Globus pallidus (tissue), 1 donor: ENCODE measurements at regions not wholly inside any gene's neighbourhood (a gene's known extent, or its start where the extent isn't known, plus 50 kb on each side); places are given as distances from the start of the nearest gene placed in this dataset.

Experiments used
- DNase-seq: peaks from one replicate; pipeline ENCODE4 v3.0.0-alpha.2; 2015; ENCODE audit warnings: low spot score

GRCh38 chr20:50393990-50394561 lies 116.1 kb upstream of the PTPN1 start:
- no peak for DNase-seq

GRCh38 chr20:50394569-50394968 lies 115.6 kb upstream of the PTPN1 start:
- DNase-seq = no peak

GRCh38 chr20:50395251-50395729 lies 114.9 kb upstream of the PTPN1 start:
- DNase-seq = no peak

- no peak for DNase-seq
These were observed 114.2 kb upstream of the PTPN1 start for GRCh38 chr20:50395914-50396488.

GRCh38 chr20:50396623-50397022 lies 113.6 kb upstream of the PTPN1 start:
- DNase-seq = no peak

DNA sequence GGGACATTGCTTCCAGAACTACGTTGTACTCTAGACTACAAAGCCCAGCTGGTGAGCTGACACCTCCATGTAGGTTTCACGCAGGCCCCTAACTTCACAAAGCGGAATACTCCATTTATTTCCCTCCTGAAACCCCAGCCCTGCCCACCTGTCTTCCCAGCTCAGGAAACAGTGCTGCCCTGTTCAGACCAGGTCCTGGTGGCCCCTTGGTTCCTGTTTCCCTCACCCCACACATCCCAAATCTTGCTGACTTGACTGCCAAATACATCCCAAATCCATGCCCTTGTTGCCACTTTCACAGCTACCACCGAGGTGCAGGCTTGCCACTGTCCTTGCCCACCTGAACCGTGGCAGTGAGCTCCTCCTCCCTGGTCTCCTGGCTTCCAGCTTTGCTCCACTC lies 113.1 kb upstream of the PTPN1 start:
- no peak for DNase-seq

- no peak for DNase-seq
These were observed 112.1 kb upstream of the PTPN1 start for GRCh38 chr20:50398064-50398463.

GRCh38 chr20:50398471-50398820 lies 111.7 kb upstream of the PTPN1 start:
- DNase-seq = no peak

DNA sequence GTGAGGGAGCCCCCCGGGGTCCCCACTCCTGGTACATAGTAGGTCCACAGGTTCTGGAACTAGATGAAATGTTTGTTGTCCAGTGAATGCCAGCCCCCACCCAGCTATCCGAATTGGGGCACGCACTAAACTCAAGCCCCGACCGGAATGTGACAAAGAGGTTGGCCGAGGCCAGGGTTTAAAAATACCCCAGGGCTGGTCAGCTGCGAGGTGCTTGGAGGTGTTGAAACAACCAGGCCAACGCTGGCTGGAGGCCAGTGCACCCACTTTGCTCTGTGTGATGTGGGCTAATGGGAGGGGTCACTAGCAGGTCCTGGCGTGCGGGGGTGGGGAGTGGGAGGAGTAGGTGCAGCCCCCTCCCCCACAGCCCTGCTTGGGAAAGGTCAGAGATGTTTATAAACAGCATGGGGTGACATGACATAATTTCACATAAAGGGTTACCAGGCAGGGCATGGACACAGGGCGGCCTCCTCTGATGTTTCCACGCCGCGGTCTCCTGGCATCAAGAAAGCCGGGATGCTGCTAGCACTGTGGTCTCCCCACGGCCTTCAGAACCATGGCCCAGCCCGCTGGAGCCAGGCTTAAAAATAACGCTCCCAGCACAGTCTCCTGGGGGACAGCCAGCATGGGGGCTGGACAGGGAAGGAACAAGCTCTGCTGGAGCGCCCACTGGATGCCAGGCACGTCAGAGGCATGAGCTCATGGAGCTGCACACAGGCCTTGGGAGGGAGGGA lies 111.2 kb upstream of the PTPN1 start:
- peak; percentile 41 for DNase-seq

DNA sequence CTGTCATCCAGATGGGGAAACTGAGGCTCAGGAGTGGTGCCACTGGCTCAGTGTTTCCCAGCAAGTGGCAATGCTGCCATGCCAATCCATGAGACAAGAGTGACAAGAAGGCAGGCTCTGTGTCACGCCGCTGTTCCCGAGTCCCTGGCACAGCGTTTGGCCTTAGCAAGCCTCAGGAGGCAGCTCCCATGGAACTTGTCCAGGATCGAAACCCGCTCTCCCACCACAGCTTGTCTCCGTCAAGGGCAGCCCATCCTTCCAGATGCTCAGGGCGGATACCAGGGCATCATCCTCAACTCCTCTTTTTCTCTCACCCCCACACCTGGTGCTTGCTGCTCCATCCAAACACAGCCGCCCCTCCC lies 110.6 kb upstream of the PTPN1 start:
- DNase-seq = no peak

DNA sequence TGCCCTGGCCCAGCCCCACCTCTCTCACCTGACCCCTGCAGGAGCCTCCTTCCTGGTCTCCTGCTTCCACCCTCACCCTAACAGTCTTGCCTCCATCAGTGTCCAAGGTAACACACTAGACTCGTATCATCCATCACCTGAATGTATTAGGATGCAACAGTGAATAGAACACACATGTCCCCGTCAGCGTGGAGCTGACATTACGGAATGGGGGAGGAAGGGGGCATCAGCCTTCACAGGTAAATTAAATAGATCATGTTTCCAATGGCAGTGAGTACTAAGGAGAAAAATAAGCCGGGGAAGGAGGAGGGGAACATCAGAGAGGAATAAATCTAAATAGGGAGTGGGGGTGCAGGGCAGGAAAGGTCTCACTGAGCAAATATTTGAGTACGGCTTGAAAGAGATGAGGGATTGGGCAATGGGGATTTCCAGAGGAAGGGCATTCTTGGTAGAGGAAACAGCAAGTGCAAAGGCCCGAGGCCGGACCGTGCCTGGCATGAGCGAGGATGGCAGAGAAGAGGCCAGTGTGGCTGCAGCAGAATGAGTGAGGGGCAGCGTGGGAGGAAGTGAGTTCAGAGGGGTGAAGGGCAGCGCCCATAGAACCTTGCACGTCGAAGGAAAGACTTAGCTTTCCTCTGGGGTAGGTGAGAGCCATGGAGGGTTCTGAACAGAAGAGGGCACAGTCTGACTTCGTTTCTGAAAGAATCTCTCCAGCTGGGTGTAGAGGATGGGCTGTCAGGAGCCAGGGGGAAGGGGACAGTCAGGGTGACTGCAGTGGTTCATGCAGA lies 110.1 kb upstream of the PTPN1 start:
- DNase-seq = no peak

DNA sequence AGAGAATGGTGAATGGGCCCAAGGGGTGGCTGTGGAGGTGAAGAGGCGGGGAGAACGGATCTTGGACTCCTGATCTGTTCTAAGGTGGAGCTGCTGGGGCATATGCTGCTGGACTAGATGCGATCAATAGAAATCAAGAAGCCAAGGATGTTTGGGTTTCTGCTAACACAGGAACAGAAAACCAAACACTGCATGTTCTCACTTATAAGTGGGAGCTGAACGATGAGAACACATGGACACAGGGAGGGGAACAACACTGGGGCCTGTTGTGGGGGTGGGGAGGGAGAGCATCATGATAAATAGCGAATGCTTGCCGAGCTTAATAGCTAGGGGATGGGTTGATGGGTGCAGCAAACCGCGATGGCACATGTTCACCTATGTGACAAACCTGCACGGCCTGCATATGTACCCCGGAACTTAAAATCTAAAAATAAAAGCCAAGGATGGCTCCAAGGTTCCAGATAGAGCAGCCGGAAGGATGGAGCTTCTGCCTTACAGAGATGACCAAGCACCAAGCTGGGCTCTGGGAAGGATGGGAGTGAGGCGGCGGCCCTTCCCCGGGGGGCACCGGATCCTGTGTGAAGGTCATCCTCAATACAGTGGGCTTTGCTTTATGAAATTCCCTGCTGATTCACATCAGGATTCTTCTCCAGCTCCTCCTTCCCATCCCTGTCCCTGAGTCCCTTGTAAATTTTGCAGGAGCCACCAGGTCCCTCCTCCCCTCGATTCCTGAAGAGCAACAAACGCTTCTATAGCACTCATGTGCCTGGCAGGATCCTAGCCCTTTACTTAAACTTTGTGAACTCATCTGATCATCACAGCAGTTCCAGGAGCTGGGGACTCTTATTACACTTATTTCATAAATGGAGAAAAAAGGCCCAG lies 109.2 kb upstream of the PTPN1 start:
- DNase-seq = no peak

DNA sequence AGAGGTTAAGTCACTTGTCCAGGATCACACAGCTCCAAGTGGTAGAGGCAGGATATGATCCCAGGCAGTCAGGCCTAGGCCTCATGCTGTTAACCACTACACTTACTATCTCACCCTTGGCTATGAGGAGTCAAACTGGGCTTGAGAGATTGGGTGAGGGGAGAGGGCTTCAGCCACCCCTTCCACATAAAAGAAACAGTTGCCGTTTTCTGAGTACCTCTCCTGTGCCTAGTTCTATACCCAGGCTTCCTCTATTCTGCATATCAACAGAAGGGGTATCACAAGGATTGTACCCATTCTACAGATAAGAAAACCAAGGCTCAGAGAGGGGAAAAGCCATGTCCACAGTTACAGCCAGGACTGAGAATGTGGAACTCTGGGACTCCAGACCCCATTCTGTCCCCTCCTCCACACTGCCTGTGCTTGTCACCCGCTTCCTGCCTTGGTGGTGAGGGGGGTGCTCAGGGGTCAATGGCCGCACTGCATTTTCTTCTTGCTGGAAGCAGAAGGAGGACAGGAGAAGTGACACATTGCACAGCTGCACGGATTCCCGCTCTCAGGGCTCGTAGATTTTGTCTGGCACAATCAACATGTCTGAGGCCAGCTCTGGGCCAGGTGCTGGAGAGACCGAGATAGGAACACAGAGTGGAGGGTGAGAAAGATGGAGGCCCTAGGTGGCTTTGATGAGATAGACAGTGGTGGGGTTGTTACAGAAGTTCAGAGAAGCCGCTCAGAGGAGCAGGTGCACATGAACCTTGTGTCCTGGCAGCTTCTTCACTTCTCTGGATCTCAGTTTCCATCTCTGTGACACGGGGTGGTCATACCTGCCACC lies 108.4 kb upstream of the PTPN1 start:
- DNase-seq = no peak

GRCh38 chr20:50403565-50404418 lies 106.4 kb upstream of the PTPN1 start:
- DNase-seq = no peak

GRCh38 chr20:50404419-50405234 lies 105.6 kb upstream of the PTPN1 start:
- no peak for DNase-seq

DNA sequence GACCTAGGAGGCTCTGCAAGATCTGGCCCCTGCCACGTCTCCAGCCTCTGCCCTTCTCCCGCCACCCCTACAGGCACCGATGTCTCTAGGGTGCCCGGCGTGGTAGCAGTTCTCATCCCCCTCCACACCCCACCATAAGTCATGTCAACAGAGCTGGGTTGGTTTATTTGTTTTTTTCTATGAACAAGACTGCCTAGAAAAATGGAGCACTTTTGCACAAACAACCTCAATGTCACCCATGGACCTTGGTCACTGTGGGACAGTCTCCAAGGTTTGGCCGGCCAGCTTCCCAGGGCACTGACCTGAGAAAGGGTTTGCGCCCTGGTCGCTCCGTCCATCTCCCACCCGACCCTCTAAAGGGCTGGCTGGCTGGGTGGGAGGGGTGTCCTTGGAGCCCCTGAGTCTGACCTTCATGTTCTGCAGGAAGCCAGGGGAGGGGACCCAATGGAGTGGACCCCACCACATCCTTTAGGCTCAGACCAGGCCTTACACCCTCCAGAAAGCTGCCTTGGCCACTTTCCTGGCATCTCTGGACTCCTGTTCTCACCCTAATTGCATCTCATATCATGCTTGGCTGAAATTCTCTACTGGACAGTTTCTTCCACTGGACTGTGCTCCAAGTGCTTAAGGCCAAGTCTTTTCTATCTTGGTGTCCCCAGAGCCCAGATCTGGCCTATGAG lies 104.8 kb upstream of the PTPN1 start:
- DNase-seq = no peak

GRCh38 chr20:50405915-50406609 lies 104.1 kb upstream of the PTPN1 start:
- no peak for DNase-seq

GRCh38 chr20:50406610-50407136 lies 103.5 kb upstream of the PTPN1 start:
- no peak for DNase-seq
